GM18517 (cell line): ENCODE measurements at regions not wholly inside any gene's neighbourhood (a gene's known extent, or its start where the extent isn't known, plus 50 kb on each side); places are given as distances from the start of the nearest gene placed in this dataset.

Source experiments
- ATAC-seq: cut with Tn5 transposase; IDR thresholded peaks from one replicate; pipeline ENCODE4 v1.9.1; 2021; ENCODE audit warnings: mild to moderate bottlenecking, moderate library complexity; ENCODE audit not compliant: unreplicated experiment

DNA sequence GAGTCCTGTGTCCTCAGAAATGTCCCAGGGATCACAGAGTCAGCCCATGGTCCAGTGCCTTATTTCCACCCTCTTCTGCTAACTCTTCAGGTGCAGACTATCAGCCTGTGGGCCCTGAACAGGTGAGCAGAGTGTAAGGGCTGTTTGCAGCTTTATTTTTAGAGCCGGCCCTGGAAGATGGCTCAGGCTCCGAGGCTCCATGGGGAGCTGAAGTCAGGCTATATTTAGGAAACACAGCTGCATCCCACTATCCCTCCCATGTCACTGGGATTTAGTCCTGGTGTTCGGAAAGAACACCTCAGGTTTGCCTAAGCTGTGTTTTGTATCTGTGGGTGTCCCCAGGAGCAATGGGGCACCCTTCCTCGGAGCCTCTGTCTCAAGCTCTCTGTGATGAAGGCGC lies 126.9 kb downstream of the RPS24 start:
- no peak for ATAC-seq

DNA sequence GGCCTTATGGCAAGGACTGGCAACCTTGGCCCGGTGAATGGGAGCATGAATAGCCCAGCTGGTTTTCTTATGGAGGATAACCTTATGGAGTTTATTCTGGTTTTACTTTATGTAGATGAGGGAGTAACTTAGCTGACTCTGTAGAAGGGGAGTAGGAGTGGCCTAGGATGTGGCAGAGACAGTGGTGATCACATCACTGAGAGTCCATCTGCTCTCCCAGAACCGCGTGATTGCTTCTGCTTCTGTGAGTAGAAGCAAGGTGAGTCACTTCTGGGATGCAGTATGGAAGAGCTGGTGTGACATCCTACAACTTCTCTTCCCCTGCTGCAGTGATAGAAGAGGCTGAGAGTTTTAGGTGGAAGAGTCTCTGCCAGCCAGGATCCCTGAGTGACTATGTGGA lies 129.2 kb downstream of the RPS24 start:
- no peak for ATAC-seq

DNA sequence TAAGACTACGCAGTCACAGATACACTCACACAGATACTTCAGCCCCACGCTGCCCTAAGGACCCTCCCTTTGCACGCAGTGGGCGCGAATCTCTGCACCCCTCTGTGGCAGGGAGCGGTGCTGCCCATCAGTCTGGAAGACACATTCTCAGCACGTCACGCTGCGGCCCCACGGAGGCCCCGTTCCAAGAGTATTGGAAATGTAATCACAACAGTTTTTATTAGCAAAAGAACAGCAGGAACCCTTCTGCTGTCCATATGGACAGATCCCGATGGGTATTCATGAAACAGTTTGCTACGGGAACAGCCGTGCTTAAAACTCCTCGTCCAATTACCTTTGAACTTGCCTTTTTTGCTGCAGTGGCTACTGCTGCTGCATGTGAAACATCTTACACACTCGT lies 131.0 kb downstream of the RPS24 start:
- ATAC-seq = no peak

DNA sequence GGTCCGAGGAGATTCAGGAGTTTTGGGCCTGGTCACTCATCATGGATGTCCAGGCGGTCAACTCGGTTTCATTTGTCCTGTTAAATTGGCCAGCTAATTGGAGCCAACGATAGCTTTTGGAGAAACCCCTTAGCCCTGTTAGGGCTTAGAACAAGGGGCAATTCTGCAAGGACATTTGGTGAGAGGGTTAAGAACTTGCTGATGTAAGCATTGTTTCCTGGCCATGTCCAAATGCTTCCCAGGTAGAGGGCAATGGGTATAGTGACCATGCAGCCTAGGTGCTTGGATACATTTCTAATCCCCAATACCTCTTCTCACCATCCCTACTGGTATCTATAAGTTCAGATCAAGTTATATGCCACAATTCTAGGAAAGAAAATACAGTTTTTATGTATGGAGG lies 131.5 kb downstream of the RPS24 start:
- no peak for ATAC-seq

DNA sequence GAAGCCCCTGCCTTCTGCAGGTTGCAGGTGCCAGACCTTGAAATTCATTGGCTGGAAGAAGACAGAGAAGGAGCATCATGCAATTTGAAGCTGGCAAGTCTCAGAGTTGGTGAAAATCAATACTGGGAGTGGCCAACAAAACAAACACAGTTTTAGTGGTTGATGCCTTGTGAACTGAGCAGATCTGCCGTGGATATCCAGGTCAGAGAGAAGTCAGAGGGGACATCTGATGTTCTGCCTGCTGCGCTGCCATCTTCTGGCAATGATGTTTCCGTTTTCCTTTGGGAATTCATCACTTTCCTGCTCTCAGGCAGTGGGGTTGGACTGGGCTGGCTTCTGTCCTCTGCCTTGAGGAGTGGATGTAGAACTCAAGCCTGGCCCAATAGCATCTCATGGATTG lies 132.0 kb downstream of the RPS24 start:
- no peak for ATAC-seq

DNA sequence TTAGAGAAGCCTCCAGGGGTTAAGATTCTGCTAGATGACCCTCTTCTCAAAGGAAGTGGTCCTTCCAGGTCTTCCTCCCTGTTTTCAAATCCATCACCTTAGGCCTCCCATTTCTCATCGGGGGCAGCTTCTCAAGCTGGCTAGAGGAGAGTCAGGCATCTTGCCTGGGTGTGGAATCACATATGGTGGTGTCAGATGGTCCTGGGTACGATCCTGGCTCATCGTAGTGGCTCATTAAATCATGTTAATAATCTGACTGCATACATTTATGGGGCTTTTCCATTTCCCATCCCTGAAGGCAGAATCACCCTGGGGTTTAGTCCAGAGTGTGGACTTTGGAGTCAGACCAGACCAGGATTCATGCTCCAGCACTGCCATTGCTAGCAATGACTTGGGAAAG lies 132.6 kb downstream of the RPS24 start:
- no peak for ATAC-seq

DNA sequence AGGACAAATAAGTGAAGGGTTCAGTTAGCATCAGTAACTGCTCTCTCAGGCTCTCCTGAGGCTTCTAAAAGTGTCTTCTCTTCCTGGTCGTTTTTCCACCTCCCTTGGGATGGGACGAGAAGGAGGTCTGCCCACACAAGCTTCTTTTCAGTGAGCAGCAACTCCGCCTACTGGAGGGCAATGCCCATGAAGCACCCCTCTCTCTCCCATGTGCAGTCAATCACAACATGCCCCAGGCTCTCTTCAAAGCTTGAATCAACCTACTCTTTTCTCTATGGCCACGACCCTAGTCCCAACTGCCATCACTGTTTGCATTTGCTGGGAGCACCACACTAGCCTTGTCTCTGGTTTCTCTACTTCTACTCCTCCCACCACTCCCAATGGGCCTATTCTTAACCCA lies 135.6 kb downstream of the RPS24 start:
- ATAC-seq = no peak

DNA sequence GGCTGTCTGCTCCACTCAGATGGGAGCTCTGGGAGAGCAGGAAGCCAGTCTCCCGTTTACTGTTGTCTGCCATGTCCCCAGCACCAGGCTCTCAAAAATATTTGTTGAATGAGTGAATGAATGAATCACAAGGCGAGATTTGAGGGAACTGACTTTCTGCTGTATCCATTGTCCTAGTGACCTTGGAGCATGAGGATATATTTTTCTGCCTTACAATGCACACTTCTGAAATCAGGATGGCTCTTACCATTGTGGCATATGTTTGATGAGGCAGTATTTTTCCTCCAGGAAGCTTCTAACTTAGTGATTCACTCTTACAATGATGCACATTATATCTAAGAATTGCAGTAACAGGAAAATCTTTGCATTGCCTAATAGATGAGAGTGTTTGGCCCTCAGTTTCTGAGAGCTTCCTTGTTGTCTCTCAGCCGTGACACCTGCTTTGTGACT lies 136.4 kb downstream of the RPS24 start:
- no peak for ATAC-seq

DNA sequence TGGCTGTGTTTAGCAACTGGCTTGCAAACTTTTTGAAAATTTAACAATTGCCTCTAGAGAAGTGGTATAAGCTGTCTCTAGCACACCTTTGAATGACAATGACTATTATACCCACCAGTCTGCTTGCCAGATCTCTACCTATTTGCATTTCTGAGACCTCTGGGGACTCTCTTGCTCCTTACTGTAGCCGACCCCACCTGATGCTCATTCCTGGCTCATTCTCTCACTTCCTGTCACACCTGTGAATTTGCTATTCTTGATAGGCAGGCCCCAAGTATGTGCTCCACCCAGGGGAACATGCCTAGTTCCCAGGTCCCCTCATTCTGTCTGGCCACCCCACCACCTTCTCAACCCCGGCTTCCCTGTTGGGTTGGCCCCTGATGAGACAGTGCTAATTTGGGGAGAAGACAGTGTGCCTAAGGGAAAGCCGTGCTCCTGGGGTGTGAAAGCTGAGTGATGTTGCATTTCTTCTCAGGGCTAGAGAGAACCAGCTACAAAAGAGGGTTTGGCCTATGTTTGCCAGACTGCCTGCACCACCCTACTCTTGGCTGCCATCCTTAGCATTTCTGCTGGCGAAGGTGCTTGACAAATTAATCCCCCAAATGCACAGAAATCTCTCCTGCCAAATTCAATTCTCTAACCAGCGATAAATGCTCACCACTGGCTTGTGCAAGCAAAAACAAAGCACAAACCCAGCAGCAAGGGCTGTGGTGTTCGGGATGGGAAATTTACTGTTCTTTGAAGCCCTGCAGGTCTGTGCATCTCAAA lies 138.2 kb downstream of the RPS24 start:
- no peak for ATAC-seq

DNA sequence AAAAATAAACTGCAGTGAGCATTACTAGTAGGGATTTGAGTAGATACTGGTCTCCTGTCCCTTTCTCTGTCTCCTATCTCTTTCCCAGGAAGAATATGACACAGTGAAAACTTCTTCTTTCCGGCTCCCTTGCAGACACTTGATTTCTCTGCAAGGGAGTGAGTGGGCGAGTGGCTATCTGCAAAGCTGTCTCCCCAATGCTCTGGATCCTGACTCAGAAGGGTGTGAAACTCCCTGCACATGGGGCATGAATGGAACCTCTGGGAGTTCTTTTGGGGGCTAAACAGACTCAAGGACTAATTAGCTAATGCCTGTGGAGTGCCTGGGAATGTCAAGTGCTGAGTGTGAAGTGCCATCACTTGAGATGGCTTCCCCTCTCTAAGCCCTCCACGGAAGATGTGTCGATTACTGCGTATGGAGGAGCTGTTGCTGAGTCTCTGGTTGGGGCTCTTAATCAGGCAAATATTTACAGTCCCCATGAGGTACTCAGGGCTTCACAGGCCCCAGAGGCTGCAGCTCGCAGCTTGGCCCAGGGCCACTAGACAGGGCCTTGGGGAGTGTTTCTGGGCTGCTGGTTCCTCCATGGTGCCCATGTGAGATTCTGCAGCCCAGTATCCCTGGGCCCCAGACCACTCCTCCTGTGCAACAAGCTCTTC lies 139.8 kb downstream of the RPS24 start:
- ATAC-seq = no peak

DNA sequence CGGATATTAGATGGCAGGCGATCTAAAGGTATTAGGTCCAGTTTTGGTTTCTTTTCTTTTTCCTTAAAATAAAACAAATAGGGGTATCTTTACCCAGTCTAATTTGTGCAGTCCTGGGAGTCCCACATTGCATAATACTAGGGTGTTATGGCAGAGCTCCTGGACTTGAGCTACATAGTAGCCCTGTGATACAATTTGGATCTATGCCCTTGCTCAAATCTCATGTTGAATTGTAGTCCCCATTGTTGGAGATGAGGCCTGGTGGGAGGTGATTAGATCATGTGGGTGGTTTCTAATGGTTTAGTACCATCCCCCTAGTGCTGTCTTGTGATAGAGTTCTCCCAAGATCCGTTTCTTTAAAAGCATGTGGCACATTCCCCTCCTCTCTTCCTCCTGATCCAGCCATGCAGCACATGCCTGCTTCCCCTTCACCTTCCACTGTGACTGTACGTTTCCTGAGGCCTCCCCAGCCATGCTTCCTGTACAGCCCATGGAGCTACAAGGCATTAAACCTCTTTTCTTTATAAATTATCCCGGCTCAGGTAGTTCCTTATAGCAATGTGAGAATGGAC lies 141.9 kb downstream of the RPS24 start:
- no peak for ATAC-seq

DNA sequence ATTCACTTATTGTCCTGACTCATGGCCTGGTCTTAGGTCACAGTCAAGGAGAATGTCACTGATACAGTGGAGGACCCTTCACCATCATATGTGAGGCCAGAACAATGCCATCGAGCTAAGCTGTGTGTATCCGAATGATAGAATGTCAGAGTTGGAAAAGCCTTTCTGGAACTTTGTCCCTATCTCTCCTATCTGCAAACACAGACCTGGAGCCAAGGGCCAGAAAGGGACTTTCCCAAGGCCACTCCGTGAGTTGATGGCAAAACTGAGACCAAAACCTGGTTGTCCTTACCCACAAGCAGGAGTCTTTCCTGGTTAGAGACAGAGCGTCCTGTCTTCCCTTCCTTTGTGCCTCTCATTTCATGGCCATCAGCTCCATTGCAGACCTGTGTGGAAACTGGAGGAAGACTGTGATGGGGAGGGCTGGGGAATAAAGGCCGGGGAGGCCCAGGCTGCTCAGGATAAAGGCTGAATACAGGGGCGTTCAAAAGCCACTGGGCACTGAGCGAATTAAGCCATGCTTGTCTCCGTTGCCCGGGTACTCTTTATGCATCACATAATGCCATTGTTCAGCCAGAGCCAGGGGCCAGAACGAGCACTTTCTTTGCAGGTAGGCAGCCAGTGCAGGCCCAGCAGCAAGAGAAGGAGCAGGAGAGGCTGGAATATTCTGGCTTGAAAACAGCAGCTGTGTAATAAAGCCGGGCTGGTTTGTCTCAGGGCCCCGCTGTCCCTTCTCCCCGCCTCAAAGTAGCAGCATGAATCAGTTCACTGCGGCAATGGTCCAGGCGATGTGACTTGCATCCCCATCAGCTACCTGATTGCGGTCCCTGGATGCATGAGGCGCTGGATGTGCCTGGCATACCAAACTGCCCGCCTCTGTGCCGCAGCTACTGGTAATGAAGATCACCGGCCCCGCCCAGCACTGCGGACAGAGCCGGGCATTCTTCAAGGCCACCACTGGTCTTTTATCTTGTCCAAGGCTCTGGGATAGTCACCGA lies 143.0 kb downstream of the RPS24 start:
- no peak for ATAC-seq

DNA sequence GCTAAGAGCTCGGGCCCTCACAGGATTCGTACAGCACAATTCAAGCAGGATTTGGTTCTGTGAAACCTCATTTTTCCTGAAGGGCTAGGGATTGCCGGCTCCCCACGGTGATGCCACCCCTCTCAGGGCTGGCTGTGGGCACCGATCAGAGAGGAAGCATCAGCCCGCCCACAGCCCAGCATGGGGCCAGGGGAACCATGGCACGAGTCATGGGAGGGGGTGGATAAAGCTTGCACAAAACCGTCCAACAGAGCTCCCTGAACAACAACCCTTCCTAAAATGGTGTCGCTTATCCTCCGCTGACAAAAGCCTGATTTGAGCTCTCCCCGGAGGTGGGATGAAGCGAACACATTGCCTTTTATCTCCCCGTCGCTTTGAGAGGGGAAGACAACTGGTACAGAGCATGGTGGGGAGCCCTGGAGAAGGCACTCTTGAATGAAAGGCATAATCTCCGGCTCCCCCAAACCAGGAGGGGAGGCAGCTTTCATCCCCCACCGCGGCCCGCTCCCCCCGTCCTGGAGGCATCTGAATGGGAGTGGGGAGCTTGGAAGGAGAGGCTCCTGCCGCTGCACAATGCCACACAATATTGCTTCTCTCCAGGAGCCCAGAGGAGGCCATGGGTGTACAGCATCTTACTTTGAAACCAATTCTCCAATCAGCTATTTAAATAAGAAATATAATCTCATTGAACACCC lies 144.0 kb downstream of the RPS24 start:
- ATAC-seq = no peak

DNA sequence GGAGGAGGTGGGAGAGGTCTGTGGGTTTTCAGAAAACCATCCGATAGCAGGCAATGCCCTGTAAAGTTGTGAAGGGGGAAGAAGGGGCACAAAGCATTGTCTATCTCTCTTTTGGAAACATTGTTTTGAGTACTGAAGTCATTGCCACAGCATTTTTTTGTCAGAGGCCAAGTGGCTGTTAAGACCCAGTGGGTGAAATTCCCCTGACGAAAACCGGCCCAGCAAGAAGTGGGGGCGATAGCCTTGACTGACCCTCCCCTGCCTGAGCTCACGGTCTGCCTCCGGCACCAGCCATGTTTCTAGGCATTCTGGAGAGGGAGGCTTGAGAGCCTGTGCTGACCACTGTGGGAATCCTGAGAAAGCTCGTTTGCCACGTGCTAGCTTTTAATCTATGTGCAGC lies 144.7 kb downstream of the RPS24 start:
- ATAC-seq = no peak

DNA sequence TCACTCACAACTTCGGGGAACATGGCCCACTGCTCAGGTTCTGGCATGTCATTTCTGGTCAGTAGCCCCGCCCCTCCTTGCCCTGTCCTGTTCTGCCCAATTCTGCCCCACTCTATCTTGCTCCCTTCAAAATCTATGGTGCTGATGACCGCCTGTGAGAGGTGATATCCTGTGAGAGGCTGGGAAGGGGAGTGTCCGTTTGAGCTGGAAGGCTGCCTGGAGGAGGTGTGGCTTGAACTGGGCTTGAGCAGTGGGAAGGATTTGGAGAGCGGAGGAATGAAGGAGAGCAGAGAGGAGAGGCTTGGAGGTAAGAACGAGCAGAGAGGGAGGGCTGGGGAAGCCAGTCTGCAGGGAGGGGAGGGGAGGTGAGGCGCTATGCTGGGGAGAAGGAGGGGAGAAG lies 145.3 kb downstream of the RPS24 start:
- no peak for ATAC-seq

DNA sequence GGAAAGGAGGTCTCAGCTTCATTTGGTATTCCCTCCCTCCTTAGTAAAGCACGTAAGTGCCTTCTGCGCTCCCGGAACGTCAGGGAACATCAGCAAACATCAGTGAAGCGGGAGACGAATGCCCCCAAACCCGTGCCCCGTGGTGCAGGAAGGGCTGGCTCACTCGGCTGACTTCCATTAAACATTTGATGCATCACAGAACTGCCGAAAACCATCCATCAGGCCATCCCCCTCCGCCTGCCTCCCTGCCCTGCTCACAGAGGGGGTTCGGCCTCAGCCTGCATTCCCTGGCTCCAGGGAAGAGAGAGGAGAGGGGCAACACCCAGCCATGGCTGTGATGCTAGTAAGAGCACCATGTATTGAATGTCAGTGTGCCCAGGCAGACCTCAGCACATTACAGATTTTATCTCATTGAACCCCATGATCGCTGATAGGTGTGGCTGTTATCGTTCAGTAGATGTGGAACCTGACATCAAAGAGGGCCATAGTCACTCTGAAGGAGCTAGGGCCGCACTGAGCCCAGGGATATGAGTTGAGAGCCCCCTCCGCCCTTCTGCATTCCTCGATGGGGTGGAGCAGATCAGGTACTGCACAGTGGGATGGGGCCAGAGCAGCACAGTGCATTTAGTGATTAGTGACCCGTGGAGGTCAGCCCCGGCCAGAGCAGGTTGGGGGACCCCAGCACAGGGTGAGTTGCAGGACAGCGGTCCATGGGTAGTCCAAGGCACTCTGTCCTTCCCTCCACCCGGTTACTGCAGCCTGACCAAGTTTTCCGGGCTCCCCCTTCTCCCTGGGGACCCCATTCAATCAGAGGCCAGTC lies 146.4 kb downstream of the RPS24 start:
- no peak for ATAC-seq

DNA sequence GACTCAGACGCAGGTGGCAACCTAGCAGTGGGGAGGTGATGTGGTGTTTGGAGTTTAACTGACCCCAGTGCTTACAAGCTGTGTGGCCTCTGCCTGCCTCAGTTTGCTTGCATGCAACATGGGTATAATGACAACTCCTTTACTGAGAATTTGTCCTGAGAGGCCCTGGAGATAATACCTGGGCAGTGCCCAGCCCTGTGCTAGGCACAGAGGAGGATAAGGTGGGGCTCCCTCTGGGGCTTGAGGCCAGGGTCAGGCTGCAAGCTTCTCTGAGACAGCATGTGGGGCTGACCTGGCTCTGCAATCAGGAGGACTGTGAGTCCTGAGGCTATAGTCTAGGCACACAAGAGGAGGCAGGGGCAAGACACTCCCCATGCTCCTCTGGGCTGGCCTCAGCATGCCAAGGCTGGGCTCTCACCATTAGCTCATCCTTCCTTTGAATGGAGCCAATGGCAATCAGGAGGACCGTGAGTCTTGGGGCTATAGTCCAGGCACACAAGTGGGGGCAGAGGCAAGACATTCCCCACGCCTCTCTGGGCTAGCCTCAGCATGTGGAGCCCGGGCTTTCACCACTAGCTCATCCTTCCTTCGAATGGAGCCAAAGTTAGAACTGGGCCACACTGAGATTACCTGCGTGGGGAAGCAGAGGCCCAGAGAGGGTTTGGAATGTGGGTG lies 147.9 kb downstream of the RPS24 start:
- ATAC-seq = no peak

DNA sequence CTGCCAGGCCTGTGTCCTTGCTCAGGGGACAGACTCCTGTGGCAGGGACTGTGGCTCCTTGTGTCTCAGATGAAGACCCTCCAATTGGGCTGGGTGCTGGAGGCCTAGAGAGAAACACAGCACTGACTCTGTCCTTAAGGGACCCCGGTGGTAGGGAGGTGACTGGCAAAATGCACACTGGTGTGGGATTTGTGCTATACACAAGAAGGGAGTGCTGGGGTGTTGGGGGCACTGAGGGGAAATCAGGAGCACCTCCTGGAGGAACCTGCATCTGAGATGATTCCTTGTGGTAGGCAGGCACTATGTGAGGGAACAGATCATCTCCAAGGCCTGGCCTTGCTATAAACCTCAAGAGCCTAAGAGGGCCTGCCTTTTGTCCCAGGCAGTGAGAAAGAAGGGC lies 149.2 kb downstream of the RPS24 start:
- no peak for ATAC-seq
